NCI-H1105 treated with DMSO at 0.1 percent for 48 hours (cell line): ENCODE measurements at regions not wholly inside any gene's neighbourhood (a gene's known extent, or its start where the extent isn't known, plus 50 kb on each side); places are given as distances from the start of the nearest gene placed in this dataset.
"Not testable (repeated sequence)": the region's sequence is repeated elsewhere in the genome, so short reads cannot be mapped to it uniquely, and the experiment has no call there.

Experiments
- DNase-seq: peaks from one replicate; lab custom pipeline; 2025; lab: John Stamatoyannopoulos, UW

GRCh38 chr6:169101036-169101805, 152.4 kb downstream of the THBS2 start:
- DNase-seq, result no peak

- no peak for DNase-seq
These were observed 154.0 kb downstream of the THBS2 start for GRCh38 chr6:169099411-169100202.

GRCh38 chr6:169098651-169099050, 155.0 kb downstream of the THBS2 start:
- not testable (repeated sequence) for DNase-seq

- no peak for DNase-seq
These were observed 155.5 kb downstream of the THBS2 start for GRCh38 chr6:169098116-169098515.

- DNase-seq, result no peak
These were observed 156.2 kb downstream of the THBS2 start for GRCh38 chr6:169097381-169097959.

GRCh38 chr6:169096388-169096787, 157.3 kb downstream of the THBS2 start:
- DNase-seq, result no peak

GRCh38 chr6:169095153-169095552, 158.5 kb downstream of the THBS2 start:
- DNase-seq, result no peak

- DNase-seq, result no peak
These were observed 159.1 kb downstream of the THBS2 start for GRCh38 chr6:169094552-169094950.

GRCh38 chr6:169093770-169094551, 159.7 kb downstream of the THBS2 start:
- no peak for DNase-seq

- no peak for DNase-seq
These were observed 160.5 kb downstream of the THBS2 start for GRCh38 chr6:169093066-169093723.

GRCh38 chr6:169092375-169092774, 161.3 kb downstream of the THBS2 start:
- DNase-seq, result no peak

- DNase-seq, result not testable (repeated sequence)
These were observed 163.0 kb downstream of the THBS2 start for GRCh38 chr6:169090514-169091127.

GRCh38 chr6:169088762-169089161, 164.9 kb downstream of the THBS2 start:
- no peak for DNase-seq

- no peak for DNase-seq
These were observed 166.1 kb downstream of the THBS2 start for GRCh38 chr6:169087443-169088041.

GRCh38 chr6:169086616-169087015, 167.0 kb downstream of the THBS2 start:
- DNase-seq, result not testable (repeated sequence)

GRCh38 chr6:169086020-169086419, 167.6 kb downstream of the THBS2 start:
- DNase-seq, result no peak

- DNase-seq, result no peak
These were observed 168.2 kb downstream of the THBS2 start for GRCh38 chr6:169085466-169085865.

GRCh38 chr6:169084557-169084956, 169.1 kb downstream of the THBS2 start:
- not testable (repeated sequence) for DNase-seq

- no peak for DNase-seq
These were observed 169.6 kb downstream of the THBS2 start for GRCh38 chr6:169084067-169084466.

- no peak for DNase-seq
These were observed 170.2 kb downstream of the THBS2 start for GRCh38 chr6:169083508-169083874.
